Calu3 (cell line): ENCODE measurements at regions not wholly inside any gene's neighbourhood (a gene's known extent, or its start where the extent isn't known, plus 50 kb on each side); places are given as distances from the start of the nearest gene placed in this dataset.

ENCODE experiments used
- BruUV-seq: library from RNA; stranded (reverse); fragments of 400-500 nt; replicated peaks from 2 replicates; lab custom pipeline; 2021; lab: Mats Ljungman, UMichigan
- CTCF ChIA-PET: fragments of 300-600 bp; sonication (Branson Sonifier 250); formaldehyde crosslinking; loops from one replicate; lab custom pipeline; 2022; ENCODE audit warnings: antibody characterized with exemption; lab: Charles Lee
- DNase-seq: peaks from one replicate; pipeline ENCODE4 v3.0.0; 2022
- H3K27ac Mint-ChIP-seq: one replicate; pipeline ENCODE4 v1.8.0; 2022; ENCODE audit warnings: mixed read lengths; ENCODE audit not compliant: unreplicated experiment
- H3K27me3 Mint-ChIP-seq: one replicate; pipeline ENCODE4 v1.8.0; 2022; ENCODE audit warnings: mixed read lengths; ENCODE audit not compliant: unreplicated experiment
- H3K36me3 Mint-ChIP-seq: one replicate; pipeline ENCODE4 v1.8.0; 2022; ENCODE audit warnings: mild to moderate bottlenecking, moderate library complexity, mixed read lengths; ENCODE audit not compliant: insufficient read depth, unreplicated experiment
- H3K4me1 Mint-ChIP-seq: one replicate; pipeline ENCODE4 v1.8.0; 2022; ENCODE audit warnings: mild to moderate bottlenecking, low read depth, mixed read lengths; ENCODE audit not compliant: unreplicated experiment
- H3K4me3 Mint-ChIP-seq: one replicate; pipeline ENCODE4 v1.8.0; 2022; ENCODE audit warnings: mild to moderate bottlenecking, low read depth, moderate library complexity, mixed read lengths; ENCODE audit not compliant: unreplicated experiment
- H3K9me3 Mint-ChIP-seq: one replicate; pipeline ENCODE4 v1.8.0; 2022; ENCODE audit warnings: low read depth, mixed read lengths; ENCODE audit not compliant: unreplicated experiment
- CTCF ChIP-seq: fragments of 200-600 bp; IDR thresholded peaks from one replicate; pipeline ENCODE4 v1.8.0; 2022; ENCODE audit warnings: antibody characterized with exemption; ENCODE audit not compliant: unreplicated experiment
- intact Hi-C: fragments of 100-400 bp; cut with micrococcal nuclease; formaldehyde crosslinking; loops from one replicate; pipeline ENCODE4 v1.10.0; 2022; ENCODE audit not compliant: unreplicated experiment

DNA sequence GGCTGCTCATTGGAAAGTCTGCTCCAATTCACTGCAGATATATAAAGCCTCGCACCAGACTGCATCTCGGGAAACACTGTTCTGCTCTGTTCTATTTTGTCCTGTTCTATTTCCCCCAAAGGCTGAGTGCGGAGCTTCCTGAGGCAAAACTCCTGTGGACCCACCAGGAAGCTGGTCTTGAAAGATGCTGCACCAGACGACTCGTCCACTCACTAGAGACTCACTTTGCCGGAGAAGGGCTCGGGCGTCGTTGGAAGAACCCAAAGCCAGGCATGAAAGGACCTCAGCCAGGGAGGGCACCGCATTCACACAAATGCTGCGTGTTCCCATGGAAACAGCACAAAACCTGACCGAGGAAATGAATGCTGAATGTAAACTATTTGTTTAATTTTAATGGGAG is 331.2 kb upstream of the SFSWAP start:
- no peak overlapping the region for H3K4me3 Mint-ChIP-seq
- H3K9me3 Mint-ChIP-seq: peaks cover 2% of the 10 kb centered on the region
- peaks cover 87% of the 10 kb centered on the region for H3K27me3 Mint-ChIP-seq
- no peak for TF ChIP-seq CTCF
- no peak overlapping the region for H3K27ac Mint-ChIP-seq
- BruUV-seq: no TSS peak
- CTCF ChIA-PET: no interaction called here
- intact Hi-C loops: loop anchor here (5.0 kb wide), 1 partner anchor 73 kb away; no protein-coding TSS in a partner anchor
- no peaks in the 10 kb centered on the region for H3K4me1 Mint-ChIP-seq
- DNase-seq: no peak
- no peaks in the 10 kb centered on the region for H3K36me3 Mint-ChIP-seq

GRCh38 chr12:131380220-131380964 is 330.5 kb upstream of the SFSWAP start:
- Mint-ChIP-seq H3K27ac (no peak overlapping the region), H3K4me1 (no peaks in the 10 kb centered on the region), H3K4me3 (no peak overlapping the region), H3K27me3 (peaks cover 87% of the 10 kb centered on the region), H3K36me3 (no peaks in the 10 kb centered on the region), H3K9me3 (peaks cover 2% of the 10 kb centered on the region)
- no TSS peak for BruUV-seq
- CTCF ChIA-PET: no interaction called here
- TF ChIP-seq CTCF: no peak
- intact Hi-C loops: loop anchor here (5.0 kb wide), 1 partner anchor 72 kb away; no protein-coding TSS in a partner anchor
- no peak for DNase-seq

DNA sequence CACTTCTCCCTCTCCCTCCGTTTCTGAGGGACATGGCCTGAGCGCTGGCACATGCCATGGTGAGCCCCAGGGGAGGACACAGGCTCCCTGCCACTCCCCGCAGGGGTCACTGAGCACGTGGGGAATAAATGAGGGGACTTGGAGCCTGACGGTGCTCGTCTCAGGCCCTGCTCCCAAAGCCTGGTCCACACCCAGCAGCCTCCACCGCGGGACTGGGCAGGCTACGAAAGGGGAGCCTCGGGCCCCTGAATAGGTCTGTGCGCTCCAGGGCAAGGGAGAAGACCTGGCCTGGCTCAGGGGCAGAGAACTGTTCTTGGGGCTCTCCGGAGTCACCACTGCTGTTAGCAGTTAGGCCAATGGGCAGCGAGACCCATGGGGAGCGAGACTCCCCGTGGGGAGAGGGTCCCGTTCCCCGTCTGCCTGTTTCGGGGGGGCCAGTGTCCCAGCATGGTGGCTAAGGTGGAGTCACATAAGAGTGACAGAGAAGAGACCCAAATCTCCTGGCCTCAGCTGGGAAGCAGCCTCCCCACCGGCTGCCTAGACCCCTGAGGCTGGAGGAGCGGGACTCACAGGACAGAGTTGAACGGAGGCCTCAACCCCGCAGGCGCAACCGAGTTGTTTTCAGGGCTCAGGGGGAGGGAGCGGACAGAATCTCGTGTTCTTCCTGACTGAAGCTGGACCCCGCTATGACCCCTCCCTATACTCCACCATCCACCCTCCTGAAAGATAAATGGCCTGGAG is 329.8 kb upstream of the SFSWAP start:
- H3K4me3 Mint-ChIP-seq: no peak overlapping the region
- no peak for DNase-seq
- no peak overlapping the region for H3K27ac Mint-ChIP-seq
- H3K27me3 Mint-ChIP-seq: peaks cover 93% of the 10 kb centered on the region
- TF ChIP-seq CTCF: no peak
- no peaks in the 10 kb centered on the region for H3K4me1 Mint-ChIP-seq
- CTCF ChIA-PET: no interaction called here
- no TSS peak for BruUV-seq
- H3K36me3 Mint-ChIP-seq: no peaks in the 10 kb centered on the region
- intact Hi-C loops: loop anchor here (5.0 kb wide), 1 partner anchor 71 kb away; no protein-coding TSS in a partner anchor
- H3K9me3 Mint-ChIP-seq: peaks cover 2% of the 10 kb centered on the region

DNA sequence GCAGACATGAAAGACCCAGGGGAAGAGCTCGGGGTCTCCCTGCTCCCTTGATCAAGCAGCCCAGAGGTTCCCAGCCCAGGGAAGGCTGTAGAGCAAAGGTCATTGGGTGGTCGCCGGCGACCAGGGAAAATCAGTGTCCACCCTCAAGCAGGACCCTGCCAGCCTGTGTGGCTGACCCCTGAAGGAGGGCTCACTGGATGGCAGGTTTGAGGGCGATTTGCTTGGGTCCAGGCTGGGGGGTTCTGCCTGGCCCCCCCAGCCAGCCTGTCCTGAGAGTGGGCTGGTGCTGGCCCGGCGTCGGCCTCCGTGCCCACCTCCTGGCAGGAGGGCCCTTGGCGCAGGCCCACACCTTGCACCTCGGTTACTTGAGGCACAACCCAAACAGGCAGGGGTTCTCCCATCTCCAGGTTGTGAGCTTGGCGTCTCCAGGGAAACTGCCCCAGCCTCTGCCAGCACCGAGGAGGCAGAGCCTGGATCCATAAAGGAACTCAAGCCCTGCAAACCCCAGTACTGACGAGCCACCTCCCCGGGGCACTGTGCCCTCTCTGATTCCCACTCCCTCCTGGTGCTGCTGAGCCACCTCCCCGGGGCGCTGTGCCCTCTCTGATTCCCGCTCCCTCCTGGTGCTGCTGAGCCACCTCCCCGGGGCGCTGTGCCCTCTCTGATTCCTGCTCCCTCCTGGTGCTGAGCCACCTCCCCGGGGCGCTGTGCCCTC is 329.0 kb upstream of the SFSWAP start:
- no peak overlapping the region for H3K27ac Mint-ChIP-seq
- H3K36me3 Mint-ChIP-seq: no peaks in the 10 kb centered on the region
- no TSS peak for BruUV-seq
- intact Hi-C loops: loop anchor here (5.0 kb wide), 1 partner anchor 70 kb away; no protein-coding TSS in a partner anchor
- TF ChIP-seq CTCF: no peak
- CTCF ChIA-PET: no interaction called here
- no peak overlapping the region for H3K4me3 Mint-ChIP-seq
- peaks cover 88% of the 10 kb centered on the region for H3K27me3 Mint-ChIP-seq
- no peak for DNase-seq
- H3K4me1 Mint-ChIP-seq: no peaks in the 10 kb centered on the region
- H3K9me3 Mint-ChIP-seq: peaks cover 1% of the 10 kb centered on the region
